B cell (primary cell): ENCODE measurements at regions not wholly inside any gene's neighbourhood (a gene's known extent, or its start where the extent isn't known, plus 50 kb on each side); places are given as distances from the start of the nearest gene placed in this dataset.

Experiments
- ATAC-seq: fragments of 200-7000 bp; cut with Tn5 transposase; one replicate; pipeline ENCODE4 v1.10.0; 2021; ENCODE audit warnings: low read depth, mild to moderate bottlenecking, moderate number of reproducible peaks, moderate library complexity
- CTCF ChIA-PET: fragments of 350-600 bp; sonication (Branson Sonifier 250); formaldehyde crosslinking; loops from one replicate; lab custom pipeline; 2021; ENCODE audit warnings: antibody characterized with exemption, inconsistent platforms; lab: Charles Lee
- POLR2A ChIA-PET: fragments of 350-600 bp; sonication (Branson Sonifier 250); formaldehyde crosslinking; loops from one replicate; lab custom pipeline; 2021; ENCODE audit warnings: antibody characterized with exemption; lab: Charles Lee
- DNase-seq: peaks from one replicate; pipeline ENCODE4 v3.0.0; 2013
- H2AFZ ChIP-seq: 2 replicates; pipeline ENCODE4 v1.6.1; 2012; ENCODE audit warnings: mild to moderate bottlenecking, low read depth, low read length; ENCODE audit not compliant: insufficient read depth, poor library complexity, severe bottlenecking
- H3K27ac ChIP-seq, 2 donors: 1 replicate in 1 of 2; 2 replicates in 1 of 2; pipeline ENCODE4 v1.5.1; 2012 to 2013; ENCODE audit warnings: low read length in 2 of 2, mild to moderate bottlenecking in 2 of 2, moderate library complexity in 1 of 2
- H3K27me3 ChIP-seq, 4 experiments: fragments of 200-600 bp in 1 of 4; sonication (generic) in 1 of 4; replicated peaks in 1 of 4; 1 replicate in 2 of 4; 2 replicates in 2 of 4; pipeline versions ENCODE4 v1.6.1 to v1.7.0; 2013 to 2016; ENCODE audit warnings: low read length in 3 of 4, mild to moderate bottlenecking in 2 of 4, mixed read lengths in 1 of 4, moderate library complexity in 1 of 4; ENCODE audit not compliant: insufficient read depth in 4 of 4, control insufficient read depth in 3 of 4; ENCODE audit errors: control extremely low read depth in 1 of 4
- H3K36me3 ChIP-seq, 2 experiments: replicated peaks in 1 of 2; 1 replicate in 1 of 2; 2 replicates in 1 of 2; pipeline versions ENCODE4 v1.6.1 to v1.7.1; 2013; ENCODE audit warnings: low read length in 1 of 2; ENCODE audit not compliant: insufficient read depth in 2 of 2, control insufficient read depth in 1 of 2; ENCODE audit errors: control extremely low read depth in 1 of 2, extremely low read depth in 1 of 2
- H3K4me1 ChIP-seq, 2 donors: fragments of 200-600 bp in 1 of 2; sonication (generic) in 1 of 2; 1 replicate in 1 of 2; 2 replicates in 1 of 2; pipeline versions ENCODE4 v1.5.1 to v1.6.1; 2013 to 2017; ENCODE audit warnings: low read length in 2 of 2; ENCODE audit not compliant: control insufficient read depth in 2 of 2, insufficient read depth in 2 of 2
- H3K4me2 ChIP-seq: replicated peaks from 2 replicates; pipeline ENCODE3; 2012; ENCODE audit warnings: mild to moderate bottlenecking, low read depth, low read length; ENCODE audit not compliant: poor library complexity, severe bottlenecking
- H3K4me3 ChIP-seq, 5 experiments: fragments of 200-600 bp in 1 of 5; sonication (generic) in 1 of 5; 1 replicate in 3 of 5; 2 replicates in 2 of 5; pipeline versions ENCODE4 v1.5.1 to v1.7.0; 2011 to 2016; ENCODE audit warnings: low read length in 4 of 5, mild to moderate bottlenecking in 4 of 5, low read depth in 2 of 5, control low read depth in 1 of 5, moderate library complexity in 1 of 5; ENCODE audit not compliant: insufficient read depth in 1 of 5; ENCODE audit errors: control extremely low read depth in 1 of 5, extremely low read depth in 1 of 5
- H3K79me2 ChIP-seq: fragments of 200-600 bp; sonication (generic); one replicate; pipeline ENCODE4 v1.6.0; 2016; ENCODE audit warnings: low read length; ENCODE audit not compliant: control insufficient read depth, insufficient read depth
- H3K9ac ChIP-seq: fragments of 200-600 bp; sonication (generic); 2 replicates; pipeline ENCODE4 v1.6.1; 2017; ENCODE audit warnings: mild to moderate bottlenecking, low read length, moderate library complexity
- H3K9me3 ChIP-seq, 3 donors: one replicate each; pipeline versions ENCODE4 v1.6.1 to v1.7.1; 2013; ENCODE audit warnings: low read length in 2 of 3; ENCODE audit not compliant: control insufficient read depth in 2 of 3, insufficient read depth in 1 of 3; ENCODE audit errors: control extremely low read depth in 1 of 3
- H4K20me1 ChIP-seq: 2 replicates; pipeline ENCODE4 v1.6.0; 2012; ENCODE audit warnings: mild to moderate bottlenecking, low read length; ENCODE audit not compliant: insufficient read depth, control insufficient read depth, poor library complexity, severe bottlenecking
- H3K27ac Mint-ChIP-seq: one replicate; pipeline ENCODE4 v1.8.0; 2021; ENCODE audit warnings: mixed read lengths
- H3K27me3 Mint-ChIP-seq: one replicate; pipeline ENCODE4 v1.8.0; 2021; ENCODE audit warnings: mixed read lengths
- H3K4me1 Mint-ChIP-seq: one replicate; pipeline ENCODE4 v1.8.0; 2021; ENCODE audit warnings: mixed read lengths
- H3K4me3 Mint-ChIP-seq: one replicate; pipeline ENCODE4 v1.8.0; 2021; ENCODE audit warnings: mixed read lengths
- H3K9me3 Mint-ChIP-seq: one replicate; pipeline ENCODE4 v1.8.0; 2022; ENCODE audit warnings: mixed read lengths; ENCODE audit not compliant: insufficient read depth
- EZH2 ChIP-seq: IDR thresholded peaks from 2 replicates; pipeline ENCODE4 v1.6.1; 2012; ENCODE audit warnings: borderline replicate concordance, low read depth, mild to moderate bottlenecking, moderate library complexity, low read length; ENCODE audit not compliant: insufficient read depth, poor library complexity, severe bottlenecking
- WGBS: methylation state at CpG from one replicate; pipeline ENCODE4 v1.1.5; 2013; ENCODE audit warnings: missing lambda C conversion rate; ENCODE audit not compliant: insufficient coverage; 5-methylcytosine and 5-hydroxymethylcytosine counted together
- intact Hi-C: fragments of 100-400 bp; cut with micrococcal nuclease; formaldehyde crosslinking; loops from one replicate; pipeline ENCODE4 v1.10.0; 2022
- TF ChIP-seq, protein P1 (sequence below): fragments of 200-600 bp; IDR thresholded peaks from one replicate; pipeline ENCODE4 v1.8.0; 2022; ENCODE audit warnings: antibody characterized with exemption, mild to moderate bottlenecking

- Histone ChIP-seq H3K4me2 (no peak overlapping the region), H3K79me2 (no peaks in the 10 kb centered on the region), H3K27ac (no peak overlapping the region), H3K9me3 (peaks cover 0 to 3% (median 0%) of the 10 kb centered on the region in 3 donors), H3K4me3 (no peak overlapping the region), H2AFZ (no peak overlapping the region), H3K9ac (no peak overlapping the region), H3K27me3 (no peaks in the 10 kb centered on the region), H4K20me1 (no peaks in the 10 kb centered on the region), H3K4me1 (no peaks in the 10 kb centered on the region), H3K36me3 (no peaks in the 10 kb centered on the region)
- no CpG with 5 or more reads among the region's 1 CpG for WGBS
- H3K4me3 Mint-ChIP-seq: no peak overlapping the region
- no peaks in the 10 kb centered on the region for H3K4me1 Mint-ChIP-seq
- H3K27ac Mint-ChIP-seq: no peak overlapping the region
- ChIA-PET CTCF (no interaction called here), POLR2A (no interaction called here)
- DNase-seq: no peak
- no peak for TF ChIP-seq EZH2
- TF ChIP-seq, protein P1, sequence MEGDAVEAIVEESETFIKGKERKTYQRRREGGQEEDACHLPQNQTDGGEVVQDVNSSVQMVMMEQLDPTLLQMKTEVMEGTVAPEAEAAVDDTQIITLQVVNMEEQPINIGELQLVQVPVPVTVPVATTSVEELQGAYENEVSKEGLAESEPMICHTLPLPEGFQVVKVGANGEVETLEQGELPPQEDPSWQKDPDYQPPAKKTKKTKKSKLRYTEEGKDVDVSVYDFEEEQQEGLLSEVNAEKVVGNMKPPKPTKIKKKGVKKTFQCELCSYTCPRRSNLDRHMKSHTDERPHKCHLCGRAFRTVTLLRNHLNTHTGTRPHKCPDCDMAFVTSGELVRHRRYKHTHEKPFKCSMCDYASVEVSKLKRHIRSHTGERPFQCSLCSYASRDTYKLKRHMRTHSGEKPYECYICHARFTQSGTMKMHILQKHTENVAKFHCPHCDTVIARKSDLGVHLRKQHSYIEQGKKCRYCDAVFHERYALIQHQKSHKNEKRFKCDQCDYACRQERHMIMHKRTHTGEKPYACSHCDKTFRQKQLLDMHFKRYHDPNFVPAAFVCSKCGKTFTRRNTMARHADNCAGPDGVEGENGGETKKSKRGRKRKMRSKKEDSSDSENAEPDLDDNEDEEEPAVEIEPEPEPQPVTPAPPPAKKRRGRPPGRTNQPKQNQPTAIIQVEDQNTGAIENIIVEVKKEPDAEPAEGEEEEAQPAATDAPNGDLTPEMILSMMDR: no peak
- no peaks in the 10 kb centered on the region for H3K9me3 Mint-ChIP-seq
- no peak for ATAC-seq
- intact Hi-C loops: no loop called here
- no peaks in the 10 kb centered on the region for H3K27me3 Mint-ChIP-seq
Observed at GRCh38 chr7:42389697-42390096, 152.7 kb upstream of the GLI3 start.

DNA sequence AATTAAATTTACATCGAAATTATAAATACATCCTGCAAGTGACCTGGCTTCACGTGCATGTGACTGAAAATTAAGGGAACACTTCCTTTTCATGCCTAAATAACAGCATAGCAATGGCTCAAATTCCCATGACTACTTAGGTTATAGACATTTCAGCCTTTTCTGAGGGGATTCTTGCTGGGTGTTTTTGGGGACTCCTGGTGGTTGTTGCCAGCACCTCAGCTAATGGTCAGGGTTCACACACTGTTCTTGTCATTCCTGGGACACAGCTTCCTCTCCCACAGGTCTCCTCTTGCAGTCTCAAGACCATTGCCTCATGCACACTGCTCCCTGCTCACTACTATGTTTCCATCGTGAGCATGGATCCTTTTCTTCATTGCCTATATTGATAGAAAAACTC is 148.9 kb upstream of the GLI3 start:
- no CpG with 5 or more reads among the region's 3 CpGs for WGBS
- H3K4me3 ChIP-seq: no peak overlapping the region
- no peak overlapping the region for H3K27ac Mint-ChIP-seq
- no peak for TF ChIP-seq EZH2
- no peak overlapping the region for H3K27ac ChIP-seq
- H3K79me2 ChIP-seq: no peaks in the 10 kb centered on the region
- H3K4me2 ChIP-seq: no peak overlapping the region
- H3K4me1 ChIP-seq: no peaks in the 10 kb centered on the region
- no peaks in the 10 kb centered on the region for H3K9me3 Mint-ChIP-seq
- ChIA-PET CTCF (no interaction called here), POLR2A (no interaction called here)
- no peaks in the 10 kb centered on the region for H4K20me1 ChIP-seq
- intact Hi-C loops: no loop called here
- H2AFZ ChIP-seq: no peak overlapping the region
- no peaks in the 10 kb centered on the region for H3K4me1 Mint-ChIP-seq
- no peak overlapping the region for H3K9ac ChIP-seq
- H3K36me3 ChIP-seq: no peaks in the 10 kb centered on the region
- H3K27me3 Mint-ChIP-seq: no peaks in the 10 kb centered on the region
- no peak overlapping the region for H3K4me3 Mint-ChIP-seq
- ATAC-seq: no peak
- peaks cover 0 to 7% (median 0%) of the 10 kb centered on the region in 3 donors for H3K9me3 ChIP-seq
- H3K27me3 ChIP-seq: no peaks in the 10 kb centered on the region
- no peak for DNase-seq
